HEK293 (cell line): ENCODE measurements at regions not wholly inside any gene's neighbourhood (a gene's known extent, or its start where the extent isn't known, plus 50 kb on each side); places are given as distances from the start of the nearest gene placed in this dataset.

Experiments used
- CTCF ChIA-PET: fragments of 350-600 bp; formaldehyde crosslinking; extraction: SDS; loops from one replicate; lab custom pipeline; 2021; ENCODE audit warnings: antibody characterized with exemption; lab: Yijun Ruan, JAX
- POLR2A ChIA-PET: fragments of 300-600 bp; formaldehyde crosslinking; extraction: SDS; loops from one replicate; lab custom pipeline; 2020; ENCODE audit warnings: antibody characterized with exemption, inconsistent platforms; lab: Yijun Ruan, JAX
- H3K27ac ChIP-seq: fragments of 200-500 bp; sonication (Bioruptor generic); 2 replicates; pipeline ENCODE4 v1.5.1; 2014; ENCODE audit warnings: low read depth, low read length, control low read depth, inconsistent platforms; ENCODE audit errors: extremely low read depth
- H3K36me3 ChIP-seq, 2 experiments: fragments of 200-500 bp in 1 of 2; sonication (Bioruptor generic) in 1 of 2; 1 replicate in 1 of 2; 2 replicates in 1 of 2; pipeline ENCODE4 v1.5.1; 2014 to 2017; ENCODE audit warnings: inconsistent platforms in 2 of 2, low read length in 2 of 2; ENCODE audit not compliant: control insufficient read depth in 2 of 2, insufficient read depth in 1 of 2
- H3K4me1 ChIP-seq: fragments of 200-500 bp; sonication (Bioruptor generic); 2 replicates; pipeline ENCODE4 v1.5.1; 2014; ENCODE audit warnings: mild to moderate bottlenecking, low read length, inconsistent platforms; ENCODE audit not compliant: control insufficient read depth, insufficient read depth
- H3K4me3 ChIP-seq: 2 replicates; pipeline ENCODE4 v1.5.1; 2011; ENCODE audit warnings: low read depth, mild to moderate bottlenecking, control low read depth, low read length, moderate library complexity
- H3K9me3 ChIP-seq: fragments of 200-500 bp; sonication (Bioruptor generic); 2 replicates; pipeline ENCODE4 v1.5.1; 2014; ENCODE audit warnings: low read depth, low read length, inconsistent platforms; ENCODE audit not compliant: control insufficient read depth, insufficient read depth
- BCL11A ChIP-seq: fragments of 450-650 bp; formaldehyde crosslinking; IDR thresholded peaks from 2 replicates; pipeline ENCODE4 v1.5.1; 2016; ENCODE audit warnings: low read depth, missing biosample characterization, missing genetic modification characterization
- GFI1B ChIP-seq: fragments of 450-650 bp; formaldehyde crosslinking; IDR thresholded peaks from 2 replicates; pipeline ENCODE4 v1.5.1; 2016; ENCODE audit warnings: missing biosample characterization, missing genetic modification characterization
- OSR2 ChIP-seq: fragments of 450-650 bp; formaldehyde crosslinking; IDR thresholded peaks from 2 replicates; pipeline ENCODE4 v1.5.1; 2016; ENCODE audit warnings: missing biosample characterization, missing genetic modification characterization
- PRDM1 ChIP-seq: fragments of 450-650 bp; formaldehyde crosslinking; IDR thresholded peaks from 2 replicates; pipeline ENCODE4; 2016; ENCODE audit warnings: missing biosample characterization, missing genetic modification characterization
- SP2 ChIP-seq: fragments of 450-650 bp; formaldehyde crosslinking; IDR thresholded peaks from 2 replicates; pipeline ENCODE4 v1.5.1; 2016; ENCODE audit warnings: missing biosample characterization, missing genetic modification characterization
- TCF7L2 ChIP-seq: IDR thresholded peaks from 2 replicates; pipeline ENCODE4 v1.6.1; 2011; ENCODE audit warnings: low read depth, mild to moderate bottlenecking, inconsistent platforms, low read length, moderate library complexity, borderline replicate concordance
- ZBTB10 ChIP-seq: fragments of 450-650 bp; formaldehyde crosslinking; IDR thresholded peaks from 2 replicates; pipeline ENCODE4 v1.5.1; 2016; ENCODE audit warnings: missing biosample characterization, missing genetic modification characterization
- ZBTB6 ChIP-seq: fragments of 450-650 bp; formaldehyde crosslinking; IDR thresholded peaks from 2 replicates; pipeline ENCODE4 v1.5.1; 2017; ENCODE audit warnings: missing biosample characterization, missing genetic modification characterization
- ZNF133 ChIP-seq: fragments of 450-650 bp; formaldehyde crosslinking; IDR thresholded peaks from 2 replicates; pipeline ENCODE4 v1.5.1; 2016; ENCODE audit warnings: missing biosample characterization, missing genetic modification characterization
- ZNF24 ChIP-seq: fragments of 450-650 bp; formaldehyde crosslinking; IDR thresholded peaks from 2 replicates; pipeline ENCODE4 v1.5.1; 2016; ENCODE audit warnings: missing biosample characterization, missing genetic modification characterization
- ZNF266 ChIP-seq: fragments of 450-650 bp; formaldehyde crosslinking; IDR thresholded peaks from 2 replicates; pipeline ENCODE4 v1.5.1; 2016; ENCODE audit warnings: missing biosample characterization, missing genetic modification characterization, low read depth
- ZNF292 ChIP-seq: fragments of 450-650 bp; formaldehyde crosslinking; IDR thresholded peaks from 2 replicates; pipeline ENCODE4 v1.5.1; 2016; ENCODE audit warnings: low read depth, missing biosample characterization, missing genetic modification characterization, borderline replicate concordance
- ZNF394 ChIP-seq: fragments of 450-650 bp; formaldehyde crosslinking; IDR thresholded peaks from 2 replicates; pipeline ENCODE4 v1.5.1; 2016; ENCODE audit warnings: missing biosample characterization, missing genetic modification characterization, mild to moderate bottlenecking, moderate library complexity, borderline replicate concordance
- ZNF404 ChIP-seq: fragments of 450-650 bp; formaldehyde crosslinking; IDR thresholded peaks from 2 replicates; pipeline ENCODE4 v1.5.1; 2017; ENCODE audit warnings: missing biosample characterization, missing genetic modification characterization
- ZNF544 ChIP-seq: fragments of 450-650 bp; formaldehyde crosslinking; IDR thresholded peaks from 2 replicates; pipeline ENCODE4 v1.5.0; 2017; ENCODE audit warnings: missing biosample characterization, missing genetic modification characterization
- ZNF549 ChIP-seq: fragments of 450-650 bp; IDR thresholded peaks from 2 replicates; pipeline ENCODE4 v1.5.1; 2018; ENCODE audit warnings: missing biosample characterization, missing genetic modification characterization, mild to moderate bottlenecking, inconsistent platforms, moderate library complexity
- ZNF561 ChIP-seq: fragments of 450-650 bp; IDR thresholded peaks from 2 replicates; pipeline ENCODE4 v1.5.1; 2018; ENCODE audit warnings: missing biosample characterization, missing genetic modification characterization, borderline replicate concordance
- ZNF629 ChIP-seq: fragments of 450-650 bp; formaldehyde crosslinking; IDR thresholded peaks from 2 replicates; pipeline ENCODE4 v1.5.1; 2017; ENCODE audit warnings: missing biosample characterization, missing genetic modification characterization
- TF ChIP-seq, protein P1 (sequence below): fragments of 450-650 bp; formaldehyde crosslinking; IDR thresholded peaks from 2 replicates; pipeline ENCODE4 v1.5.1; 2017; ENCODE audit warnings: missing biosample characterization, missing genetic modification characterization
- TF ChIP-seq, protein P2 (sequence below): fragments of 450-650 bp; formaldehyde crosslinking; IDR thresholded peaks from 2 replicates; pipeline ENCODE4 v1.5.1; 2016; ENCODE audit warnings: missing biosample characterization, missing genetic modification characterization, borderline replicate concordance
- TF ChIP-seq, protein P3 (sequence below): fragments of 450-650 bp; formaldehyde crosslinking; IDR thresholded peaks from 2 replicates; pipeline ENCODE4 v1.5.1; 2016; ENCODE audit warnings: missing biosample characterization, missing genetic modification characterization

DNA sequence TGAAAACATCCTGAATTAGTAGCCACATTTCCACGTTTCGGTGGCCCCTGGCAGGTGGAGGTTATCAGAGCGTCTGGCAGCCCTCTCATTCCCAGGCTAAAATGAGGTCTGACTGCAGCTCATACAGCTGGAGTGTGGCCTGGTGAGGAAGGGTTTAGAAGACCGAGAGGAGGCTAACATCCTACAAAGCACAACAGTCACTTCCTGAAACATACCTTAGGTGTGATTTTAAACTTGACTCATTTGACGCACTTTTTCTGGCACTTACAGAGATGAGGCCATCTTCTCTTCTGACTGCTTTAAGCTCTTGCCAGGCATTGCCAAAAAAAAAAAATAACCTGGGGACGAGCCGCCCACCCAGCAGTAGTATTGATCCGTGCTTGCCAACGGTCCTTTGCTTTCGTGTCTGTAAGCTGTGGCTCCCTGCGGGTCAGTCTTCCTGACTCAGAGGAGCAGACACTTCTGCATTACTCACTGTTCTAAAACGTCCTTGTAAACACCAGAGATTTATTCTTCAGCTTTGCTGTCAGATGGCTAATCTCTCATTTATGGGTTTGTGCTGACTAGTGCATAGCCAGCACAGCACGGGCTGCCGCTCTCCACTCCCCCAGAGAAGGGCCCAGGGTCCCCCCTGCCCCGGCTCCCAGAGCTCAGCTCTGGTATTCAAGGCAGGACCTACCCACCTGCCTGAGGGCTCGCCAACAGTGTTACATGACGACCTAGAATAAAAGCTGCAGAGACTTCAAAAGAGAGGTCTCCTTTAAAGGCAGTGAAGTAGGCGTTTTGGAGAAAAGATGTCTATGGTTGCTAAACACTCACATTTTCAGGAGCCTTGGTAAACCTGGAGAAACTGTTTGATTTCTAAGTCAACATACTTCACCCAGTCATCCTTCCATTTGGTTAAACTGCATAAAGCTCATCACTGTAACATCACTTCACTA lies 78.5 kb upstream of the FRMD1 start (continued):
- TF ChIP-seq ZNF394 (tag by site-specific recombination) = 0 out of 2 replicates have a peak, but pooled peaks have one; percentile 16
- peak; percentile 85 for TF ChIP-seq GFI1B (tag by site-specific recombination)
- 0 out of 2 replicates have a peak, but pooled peaks have one; percentile 26 for TF ChIP-seq ZNF24 (tag by site-specific recombination)
- TF ChIP-seq OSR2 = peak; percentile 65
- no peak for TF ChIP-seq ZNF544 (tag by site-specific recombination)
- peak; percentile 59; the same call in 1 of the 2 replicates for TF ChIP-seq ZNF561

GRCh38 chr6:168156742-168157265 lies 77.8 kb upstream of the FRMD1 start:
- no peaks in the 10 kb centered on the region for H3K36me3 ChIP-seq
- no peaks in the 10 kb centered on the region for H3K9me3 ChIP-seq
- H3K4me3 ChIP-seq = no peak overlapping the region
- TF ChIP-seq, protein P1, sequence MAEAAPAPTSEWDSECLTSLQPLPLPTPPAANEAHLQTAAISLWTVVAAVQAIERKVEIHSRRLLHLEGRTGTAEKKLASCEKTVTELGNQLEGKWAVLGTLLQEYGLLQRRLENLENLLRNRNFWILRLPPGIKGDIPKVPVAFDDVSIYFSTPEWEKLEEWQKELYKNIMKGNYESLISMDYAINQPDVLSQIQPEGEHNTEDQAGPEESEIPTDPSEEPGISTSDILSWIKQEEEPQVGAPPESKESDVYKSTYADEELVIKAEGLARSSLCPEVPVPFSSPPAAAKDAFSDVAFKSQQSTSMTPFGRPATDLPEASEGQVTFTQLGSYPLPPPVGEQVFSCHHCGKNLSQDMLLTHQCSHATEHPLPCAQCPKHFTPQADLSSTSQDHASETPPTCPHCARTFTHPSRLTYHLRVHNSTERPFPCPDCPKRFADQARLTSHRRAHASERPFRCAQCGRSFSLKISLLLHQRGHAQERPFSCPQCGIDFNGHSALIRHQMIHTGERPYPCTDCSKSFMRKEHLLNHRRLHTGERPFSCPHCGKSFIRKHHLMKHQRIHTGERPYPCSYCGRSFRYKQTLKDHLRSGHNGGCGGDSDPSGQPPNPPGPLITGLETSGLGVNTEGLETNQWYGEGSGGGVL (tag by site-specific recombination) = no peak
- TF ChIP-seq SP2 (tag by site-specific recombination) (no peak), PRDM1 (tag by site-specific recombination) (no peak), TCF7L2 (no peak), ZBTB10 (tag by site-specific recombination) (no peak), BCL11A (tag by site-specific recombination) (no peak), ZNF404 (no peak), ZNF549 (tag by site-specific recombination) (no peak), ZNF133 (tag by site-specific recombination) (no peak), ZNF266 (tag by site-specific recombination) (no peak), ZNF292 (no peak), ZBTB6 (tag by site-specific recombination) (no peak), ZNF629 (tag by site-specific recombination) (no peak)
- TF ChIP-seq, protein P2, sequence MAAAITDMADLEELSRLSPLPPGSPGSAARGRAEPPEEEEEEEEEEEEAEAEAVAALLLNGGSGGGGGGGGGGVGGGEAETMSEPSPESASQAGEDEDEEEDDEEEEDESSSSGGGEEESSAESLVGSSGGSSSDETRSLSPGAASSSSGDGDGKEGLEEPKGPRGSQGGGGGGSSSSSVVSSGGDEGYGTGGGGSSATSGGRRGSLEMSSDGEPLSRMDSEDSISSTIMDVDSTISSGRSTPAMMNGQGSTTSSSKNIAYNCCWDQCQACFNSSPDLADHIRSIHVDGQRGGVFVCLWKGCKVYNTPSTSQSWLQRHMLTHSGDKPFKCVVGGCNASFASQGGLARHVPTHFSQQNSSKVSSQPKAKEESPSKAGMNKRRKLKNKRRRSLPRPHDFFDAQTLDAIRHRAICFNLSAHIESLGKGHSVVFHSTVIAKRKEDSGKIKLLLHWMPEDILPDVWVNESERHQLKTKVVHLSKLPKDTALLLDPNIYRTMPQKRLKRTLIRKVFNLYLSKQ (tag by site-specific recombination) = no peak
- TF ChIP-seq, protein P3, sequence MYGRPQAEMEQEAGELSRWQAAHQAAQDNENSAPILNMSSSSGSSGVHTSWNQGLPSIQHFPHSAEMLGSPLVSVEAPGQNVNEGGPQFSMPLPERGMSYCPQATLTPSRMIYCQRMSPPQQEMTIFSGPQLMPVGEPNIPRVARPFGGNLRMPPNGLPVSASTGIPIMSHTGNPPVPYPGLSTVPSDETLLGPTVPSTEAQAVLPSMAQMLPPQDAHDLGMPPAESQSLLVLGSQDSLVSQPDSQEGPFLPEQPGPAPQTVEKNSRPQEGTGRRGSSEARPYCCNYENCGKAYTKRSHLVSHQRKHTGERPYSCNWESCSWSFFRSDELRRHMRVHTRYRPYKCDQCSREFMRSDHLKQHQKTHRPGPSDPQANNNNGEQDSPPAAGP (tag by site-specific recombination) = no peak
- peaks cover 4% of the 10 kb centered on the region for H3K4me1 ChIP-seq
- H3K27ac ChIP-seq = peak overlapping the region; percentile 35; the same call in 1 of the 2 replicates
- ChIA-PET POLR2A (interaction anchor here (0.5 kb wide), 1 partner anchor 30 kb away, joined by 3 read pairs; no protein-coding TSS in a partner anchor), CTCF (interaction anchor here (0.7 kb wide), 1 partner anchor 613 kb away, joined by 3 read pairs; no protein-coding TSS in a partner anchor)
